ENCODE measurements at regions not wholly inside any gene's neighbourhood (a gene's known extent, or its start where the extent isn't known, plus 50 kb on each side); places are given as distances from the start of the nearest gene placed in this dataset.

DNA sequence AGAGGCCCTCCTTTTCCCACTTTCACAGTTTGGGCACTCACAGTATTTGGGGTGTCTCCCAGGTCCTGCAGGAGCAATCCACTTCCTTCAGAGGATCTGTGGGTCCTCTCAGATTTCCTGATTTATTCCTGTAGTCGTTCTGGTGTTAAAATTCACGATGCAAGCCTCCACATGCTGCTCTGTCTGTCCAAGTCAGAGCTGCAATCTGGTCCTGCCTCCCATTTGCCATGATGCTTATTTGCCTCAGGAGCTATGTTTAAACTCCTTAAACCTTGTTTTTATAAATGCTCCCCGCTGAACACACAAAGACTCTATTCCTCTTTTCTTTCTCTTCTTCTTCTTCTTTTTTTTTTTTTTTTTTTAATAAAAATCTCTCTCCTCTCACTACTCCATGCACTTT lies 558.7 kb upstream of the NECTIN3 start:
- TF ChIP-seq, protein P1, sequence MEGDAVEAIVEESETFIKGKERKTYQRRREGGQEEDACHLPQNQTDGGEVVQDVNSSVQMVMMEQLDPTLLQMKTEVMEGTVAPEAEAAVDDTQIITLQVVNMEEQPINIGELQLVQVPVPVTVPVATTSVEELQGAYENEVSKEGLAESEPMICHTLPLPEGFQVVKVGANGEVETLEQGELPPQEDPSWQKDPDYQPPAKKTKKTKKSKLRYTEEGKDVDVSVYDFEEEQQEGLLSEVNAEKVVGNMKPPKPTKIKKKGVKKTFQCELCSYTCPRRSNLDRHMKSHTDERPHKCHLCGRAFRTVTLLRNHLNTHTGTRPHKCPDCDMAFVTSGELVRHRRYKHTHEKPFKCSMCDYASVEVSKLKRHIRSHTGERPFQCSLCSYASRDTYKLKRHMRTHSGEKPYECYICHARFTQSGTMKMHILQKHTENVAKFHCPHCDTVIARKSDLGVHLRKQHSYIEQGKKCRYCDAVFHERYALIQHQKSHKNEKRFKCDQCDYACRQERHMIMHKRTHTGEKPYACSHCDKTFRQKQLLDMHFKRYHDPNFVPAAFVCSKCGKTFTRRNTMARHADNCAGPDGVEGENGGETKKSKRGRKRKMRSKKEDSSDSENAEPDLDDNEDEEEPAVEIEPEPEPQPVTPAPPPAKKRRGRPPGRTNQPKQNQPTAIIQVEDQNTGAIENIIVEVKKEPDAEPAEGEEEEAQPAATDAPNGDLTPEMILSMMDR (conservative IDR thresholded peaks at IDR 0.05): no peak
- no peak for TF ChIP-seq ZFX (IDR thresholded peaks at IDR 0.05)
